Thymus (tissue), 11 donors: ENCODE measurements at regions not wholly inside any gene's neighbourhood (a gene's known extent, or its start where the extent isn't known, plus 50 kb on each side); places are given as distances from the start of the nearest gene placed in this dataset.

ENCODE experiments used
- DNase-seq, 9 donors: peaks; one replicate each; pipeline ENCODE4 v3.0.0-alpha.2; 2013; ENCODE audit warnings: low spot score in 9 of 9, low read depth in 6 of 9, missing footprints in 1 of 9
- H3K27ac ChIP-seq, 2 donors: one replicate each; pipeline ENCODE4 v1.5.1; 2013; ENCODE audit warnings: control low read depth in 1 of 2, low read depth in 1 of 2, low read length in 1 of 2, mild to moderate bottlenecking in 1 of 2, moderate library complexity in 1 of 2
- H3K27me3 ChIP-seq, 2 donors: one replicate each; pipeline ENCODE4 v1.5.1; 2013; ENCODE audit warnings: low read length in 1 of 2; ENCODE audit not compliant: control insufficient read depth in 2 of 2, insufficient read depth in 1 of 2
- H3K36me3 ChIP-seq, 2 donors: one replicate each; pipeline ENCODE4 v1.5.1; 2013; ENCODE audit warnings: low read length in 1 of 2, mild to moderate bottlenecking in 1 of 2, moderate library complexity in 1 of 2; ENCODE audit not compliant: control insufficient read depth in 2 of 2, insufficient read depth in 2 of 2
- H3K4me1 ChIP-seq, 2 donors: one replicate each; pipeline ENCODE4 v1.5.1; 2013; ENCODE audit warnings: low read length in 2 of 2; ENCODE audit not compliant: control insufficient read depth in 2 of 2, insufficient read depth in 2 of 2
- H3K4me3 ChIP-seq, 2 donors: one replicate each; pipeline ENCODE4 v1.5.1; 2013; ENCODE audit warnings: low read length in 2 of 2, control low read depth in 1 of 2, mild to moderate bottlenecking in 1 of 2
- H3K9me3 ChIP-seq, 2 donors: one replicate each; pipeline ENCODE4 v1.5.1; 2013; ENCODE audit warnings: low read length in 1 of 2, mild to moderate bottlenecking in 1 of 2; ENCODE audit not compliant: control insufficient read depth in 2 of 2, insufficient read depth in 1 of 2
- WGBS: extraction: QIAGEN DNeasy Blood & Tissue Kit; methylation state at CpG from one replicate; pipeline ENCODE4 v1.1.7; 2013; 5-methylcytosine and 5-hydroxymethylcytosine counted together
- donor health status: healthy.

GRCh38 chr5:34544403-34544802 is 111.7 kb upstream of the RAI14 start:
- Histone ChIP-seq H3K4me3 (no peak overlapping the region), H3K27ac (no peak overlapping the region), H3K4me1 (no peaks in the 10 kb centered on the region), H3K9me3 (peaks cover 0 to 3% of the 10 kb centered on the region in 2 donors), H3K27me3 (no peaks in the 10 kb centered on the region), H3K36me3 (no peaks in the 10 kb centered on the region)
- WGBS, result 82% methylated on average over 1 of the region's 1 CpG
- DNase-seq, result no peak

GRCh38 chr5:34545164-34545563 is 111.0 kb upstream of the RAI14 start:
- H3K27ac ChIP-seq, result no peak overlapping the region
- no peaks in the 10 kb centered on the region for H3K27me3 ChIP-seq
- peaks cover 0 to 3% of the 10 kb centered on the region in 2 donors for H3K9me3 ChIP-seq
- no peaks in the 10 kb centered on the region for H3K4me1 ChIP-seq
- WGBS, result 95% methylated on average over 3 of the region's 3 CpGs
- H3K36me3 ChIP-seq, result no peaks in the 10 kb centered on the region
- no peak overlapping the region for H3K4me3 ChIP-seq
- DNase-seq, result no peak

DNA sequence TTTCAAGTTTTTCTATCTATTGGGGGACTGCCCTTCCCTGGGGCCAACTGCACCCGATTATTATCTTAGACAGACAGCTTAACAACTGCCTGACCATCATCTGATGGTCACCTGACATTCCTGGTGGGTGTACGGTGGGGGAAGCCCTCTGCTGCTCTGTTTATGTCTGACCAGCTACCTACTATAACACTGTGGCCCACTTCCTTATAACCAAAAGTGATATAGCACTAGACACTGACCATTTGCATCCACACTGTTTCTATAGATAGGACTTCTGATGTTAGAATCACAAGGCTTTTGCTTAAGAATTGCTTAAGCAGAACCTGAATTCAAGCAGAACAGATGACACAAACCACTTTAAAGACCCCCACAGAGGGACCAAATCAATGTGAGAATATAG is 110.5 kb upstream of the RAI14 start:
- no peaks in the 10 kb centered on the region for H3K4me1 ChIP-seq
- H3K27me3 ChIP-seq, result no peaks in the 10 kb centered on the region
- no peak overlapping the region for H3K27ac ChIP-seq
- 94% methylated on average over 2 of the region's 2 CpGs for WGBS
- no peaks in the 10 kb centered on the region for H3K36me3 ChIP-seq
- no peak for DNase-seq
- no peak overlapping the region for H3K4me3 ChIP-seq
- peaks cover 0 to 3% of the 10 kb centered on the region in 2 donors for H3K9me3 ChIP-seq

DNA sequence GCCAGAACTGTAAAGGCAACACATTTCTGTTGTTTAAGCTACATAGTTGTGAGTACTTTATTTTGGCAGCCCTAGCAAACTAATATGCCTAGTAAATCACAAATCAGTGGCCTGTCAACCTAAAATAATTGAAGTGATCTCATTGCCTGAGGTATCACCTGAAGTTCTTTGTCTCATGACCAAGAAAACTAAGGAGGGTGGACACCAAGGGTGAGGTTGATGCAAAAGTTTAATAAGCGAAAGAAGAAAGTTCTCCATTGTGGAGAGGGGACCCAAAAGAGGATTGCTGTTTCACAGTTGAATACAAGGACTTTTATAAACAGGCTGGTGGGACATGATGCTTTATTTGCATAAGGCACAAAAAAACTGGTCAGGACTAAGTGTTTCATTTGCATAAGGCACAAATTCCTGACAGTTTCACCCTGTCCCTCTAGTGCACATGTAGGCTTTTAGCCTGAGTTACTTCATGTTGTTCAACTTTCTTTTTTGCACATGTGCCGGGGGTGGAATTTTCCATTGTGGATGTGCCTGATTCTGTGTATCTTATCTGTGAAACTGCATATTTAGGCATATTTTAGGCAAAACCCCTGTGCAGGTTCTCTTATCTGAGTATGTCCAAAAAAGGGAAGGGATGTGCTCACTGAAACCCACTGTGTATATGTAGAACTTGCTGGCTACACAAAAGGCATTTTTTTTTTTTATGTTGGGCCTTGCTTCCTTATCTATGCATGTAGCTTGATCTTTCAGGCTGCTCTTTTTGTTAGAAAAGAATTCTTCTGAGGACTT is 108.6 kb upstream of the RAI14 start:
- no peak overlapping the region for H3K4me3 ChIP-seq
- H3K27me3 ChIP-seq, result no peaks in the 10 kb centered on the region
- H3K27ac ChIP-seq, result no peak overlapping the region
- H3K9me3 ChIP-seq, result peaks cover 0 to 3% of the 10 kb centered on the region in 2 donors
- no peak for DNase-seq
- H3K36me3 ChIP-seq, result no peaks in the 10 kb centered on the region
- 97% methylated on average over 2 of the region's 2 CpGs for WGBS
- no peaks in the 10 kb centered on the region for H3K4me1 ChIP-seq

GRCh38 chr5:34548086-34548403 is 108.1 kb upstream of the RAI14 start:
- Histone ChIP-seq H3K27me3 (no peaks in the 10 kb centered on the region), H3K9me3 (peaks cover 0 to 3% of the 10 kb centered on the region in 2 donors), H3K4me3 (no peak overlapping the region), H3K27ac (no peak overlapping the region), H3K36me3 (no peaks in the 10 kb centered on the region), H3K4me1 (no peaks in the 10 kb centered on the region)
- 95% methylated on average over 1 of the region's 1 CpG for WGBS
- DNase-seq, result no peak

- H3K4me1 ChIP-seq, result no peaks in the 10 kb centered on the region
- no peaks in the 10 kb centered on the region for H3K27me3 ChIP-seq
- H3K36me3 ChIP-seq, result no peaks in the 10 kb centered on the region
- DNase-seq, result no peak
- WGBS, result 98% methylated on average over 2 of the region's 2 CpGs
- H3K9me3 ChIP-seq, result peaks cover 0 to 3% of the 10 kb centered on the region in 2 donors
- no peak overlapping the region for H3K27ac ChIP-seq
- H3K4me3 ChIP-seq, result no peak overlapping the region
Observed at GRCh38 chr5:34550247-34550646, 105.9 kb upstream of the RAI14 start.

- Histone ChIP-seq H3K27me3 (no peaks in the 10 kb centered on the region), H3K9me3 (peaks cover 0 to 3% of the 10 kb centered on the region in 2 donors), H3K4me3 (no peak overlapping the region), H3K4me1 (no peaks in the 10 kb centered on the region), H3K27ac (no peak overlapping the region), H3K36me3 (no peaks in the 10 kb centered on the region)
- DNase-seq, result no peak
- 60% methylated on average over 3 of the region's 3 CpGs for WGBS
Observed at GRCh38 chr5:34550964-34551363, 105.2 kb upstream of the RAI14 start.

DNA sequence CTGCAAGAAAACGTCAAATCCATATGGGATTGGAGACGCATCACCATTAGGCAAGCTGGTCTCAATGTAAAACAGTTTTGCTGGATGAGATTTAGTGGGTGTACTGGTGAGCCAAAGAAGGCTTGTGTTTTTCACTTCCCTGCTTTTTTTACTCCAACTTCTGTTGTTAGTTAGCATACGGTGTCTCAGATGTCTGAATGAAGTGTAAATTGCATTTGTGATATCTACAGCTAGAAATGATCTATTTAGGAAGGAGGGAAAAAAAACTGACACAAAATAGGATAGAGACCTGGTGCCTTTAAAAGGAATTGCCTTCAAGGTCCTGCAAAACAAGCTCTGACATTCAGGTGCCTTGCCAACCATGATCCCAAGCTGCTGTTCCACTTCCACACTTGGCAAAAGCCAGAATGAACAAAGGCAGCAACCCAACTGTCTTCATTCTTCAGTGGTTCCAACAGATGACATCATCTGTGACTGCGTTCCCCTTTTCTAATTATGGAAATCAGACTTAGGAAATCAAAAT is 104.2 kb upstream of the RAI14 start:
- H3K36me3 ChIP-seq, result no peaks in the 10 kb centered on the region
- no peak for DNase-seq
- 92% methylated on average over 4 of the region's 4 CpGs for WGBS
- peak overlapping the region in 1 of 2 donors; percentile 11 for H3K27ac ChIP-seq
- no peaks in the 10 kb centered on the region for H3K27me3 ChIP-seq
- peaks cover 0 to 3% of the 10 kb centered on the region in 2 donors for H3K9me3 ChIP-seq
- H3K4me3 ChIP-seq, result no peak overlapping the region
- no peaks in the 10 kb centered on the region for H3K4me1 ChIP-seq

- WGBS, result 90% methylated on average over 3 of the region's 3 CpGs
- H3K9me3 ChIP-seq, result peaks cover 0 to 3% of the 10 kb centered on the region in 2 donors
- H3K27ac ChIP-seq, result no peak overlapping the region
- H3K4me3 ChIP-seq, result no peak overlapping the region
- H3K4me1 ChIP-seq, result no peaks in the 10 kb centered on the region
- no peak for DNase-seq
- no peaks in the 10 kb centered on the region for H3K27me3 ChIP-seq
- H3K36me3 ChIP-seq, result no peaks in the 10 kb centered on the region
Observed at GRCh38 chr5:34552686-34553085, 103.4 kb upstream of the RAI14 start.
